ENCODE measurements at regions not wholly inside any gene's neighbourhood (a gene's known extent, or its start where the extent isn't known, plus 50 kb on each side); places are given as distances from the start of the nearest gene placed in this dataset.
"Not testable (repeated sequence)": the region's sequence is repeated elsewhere in the genome, so short reads cannot be mapped to it uniquely, and the experiment has no call there.

DNA sequence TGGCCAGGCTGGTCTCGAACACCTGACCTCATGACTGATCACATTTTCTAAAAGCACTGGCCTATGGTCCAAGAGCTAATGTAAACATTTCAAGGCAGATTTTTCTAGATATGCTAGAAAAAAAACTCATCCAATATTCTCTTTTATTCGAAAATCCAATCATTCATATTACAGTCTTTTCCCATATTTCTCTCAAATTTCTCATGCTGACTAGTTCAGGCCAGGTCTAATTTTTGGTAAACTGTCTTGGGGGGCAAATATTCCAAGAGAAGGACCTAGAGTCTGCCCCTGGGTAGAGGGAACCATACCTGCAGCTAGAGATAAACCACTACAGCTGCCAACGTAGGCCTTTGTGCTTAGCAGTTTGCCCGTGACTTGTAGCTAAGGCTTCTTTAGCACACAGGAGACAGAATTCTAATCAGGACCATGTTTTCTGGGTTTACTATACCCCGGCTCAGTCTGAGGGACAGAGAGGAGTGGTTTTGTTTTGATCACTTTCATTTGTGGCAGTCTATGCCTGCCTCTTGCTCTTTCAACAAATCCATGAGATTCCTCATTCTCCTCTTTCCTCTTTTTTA, 71.8 kb upstream of the CITED2 start:
- intact Hi-C loops (cut with DNase I), result no loop called here
- no peak for DNase-seq

GRCh38 chr6:139444273-139444787, 69.9 kb upstream of the CITED2 start:
- intact Hi-C loops (cut with DNase I), result not testable (repeated sequence)

DNA sequence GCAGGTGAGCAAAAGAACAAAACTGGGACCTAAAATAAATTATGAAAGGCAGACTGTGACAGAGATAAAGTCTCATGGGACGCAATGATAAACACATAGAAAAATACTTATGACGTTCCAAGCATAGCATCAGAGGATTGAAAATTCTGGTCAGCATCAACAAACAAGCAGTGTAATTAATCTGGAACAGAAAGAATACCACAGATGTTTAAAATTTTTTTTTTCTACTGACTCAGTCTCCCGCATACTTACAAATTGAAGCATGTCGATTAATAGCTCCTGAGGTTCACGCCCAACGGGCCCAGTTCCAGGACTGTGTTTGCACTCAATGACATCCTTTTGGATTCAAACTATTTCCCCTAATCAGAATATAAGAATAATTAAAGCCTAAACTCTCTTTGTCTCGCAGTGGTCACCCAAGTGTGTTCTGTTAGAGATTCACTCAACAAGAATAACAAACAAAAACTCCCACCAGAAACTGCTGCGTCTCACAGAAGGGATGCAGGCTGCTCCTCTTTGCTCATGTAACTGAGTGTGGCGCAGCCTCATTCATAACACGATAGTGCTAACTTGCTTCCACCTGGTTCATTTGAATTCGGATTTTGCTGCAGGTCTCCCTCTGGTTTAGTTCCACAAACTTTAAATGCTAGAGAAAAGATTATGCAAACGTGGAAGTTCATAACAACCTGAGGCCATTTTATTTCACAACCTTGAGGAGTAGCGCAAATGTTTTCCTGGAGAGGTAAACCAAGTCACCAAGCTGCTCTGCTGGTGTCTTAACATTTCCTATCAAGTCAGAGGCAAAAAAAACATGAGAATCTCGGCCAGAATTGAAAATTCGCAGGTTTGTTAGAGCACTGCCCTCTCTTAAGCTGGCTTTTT, 69.0 kb upstream of the CITED2 start:
- intact Hi-C loops (cut with DNase I), result no loop called here
- DNase-seq, result no peak

More at GRCh38 chr6:139444273-139444787, 69.9 kb upstream of the CITED2 start:
- DNase-seq, result not testable (repeated sequence)

GRCh38 chr6:139442188-139442671, 67.8 kb upstream of the CITED2 start:
- intact Hi-C loops (cut with DNase I), result no loop called here
- DNase-seq, result no peak

DNA sequence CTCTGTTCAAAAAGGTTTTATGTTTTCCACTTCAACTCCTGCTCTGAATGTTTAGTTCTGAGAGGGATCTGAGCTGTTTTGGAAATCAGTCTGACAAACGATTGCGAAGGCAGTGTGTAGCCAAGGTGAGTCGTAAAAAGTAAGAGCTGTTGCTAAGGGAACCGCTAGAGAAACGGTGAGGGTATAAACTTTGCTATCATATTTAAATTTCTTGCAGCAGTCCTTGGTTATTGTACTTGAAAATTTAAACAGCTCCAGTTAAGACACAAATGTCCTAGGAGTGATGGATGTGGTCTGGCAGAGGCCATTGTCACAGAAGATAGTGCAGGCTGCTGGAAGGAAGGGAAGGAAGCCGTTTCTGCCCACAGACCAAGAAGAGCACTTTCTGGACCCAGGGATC, 64.9 kb upstream of the CITED2 start:
- intact Hi-C loops (cut with DNase I), result no loop called here
- DNase-seq, result peak in 3 of 42 donors; percentile 4 to 20 (median 18)

- intact Hi-C loops (cut with DNase I), result no loop called here
- DNase-seq, result no peak
Observed at GRCh38 chr6:139438775-139439174, 64.3 kb upstream of the CITED2 start.

GRCh38 chr6:139436957-139437348, 62.5 kb upstream of the CITED2 start:
- intact Hi-C loops (cut with DNase I), result no loop called here
- no peak for DNase-seq

GRCh38 chr6:139436200-139436956, 61.9 kb upstream of the CITED2 start:
- intact Hi-C loops (cut with DNase I), result no loop called here
- DNase-seq, result no peak

DNA sequence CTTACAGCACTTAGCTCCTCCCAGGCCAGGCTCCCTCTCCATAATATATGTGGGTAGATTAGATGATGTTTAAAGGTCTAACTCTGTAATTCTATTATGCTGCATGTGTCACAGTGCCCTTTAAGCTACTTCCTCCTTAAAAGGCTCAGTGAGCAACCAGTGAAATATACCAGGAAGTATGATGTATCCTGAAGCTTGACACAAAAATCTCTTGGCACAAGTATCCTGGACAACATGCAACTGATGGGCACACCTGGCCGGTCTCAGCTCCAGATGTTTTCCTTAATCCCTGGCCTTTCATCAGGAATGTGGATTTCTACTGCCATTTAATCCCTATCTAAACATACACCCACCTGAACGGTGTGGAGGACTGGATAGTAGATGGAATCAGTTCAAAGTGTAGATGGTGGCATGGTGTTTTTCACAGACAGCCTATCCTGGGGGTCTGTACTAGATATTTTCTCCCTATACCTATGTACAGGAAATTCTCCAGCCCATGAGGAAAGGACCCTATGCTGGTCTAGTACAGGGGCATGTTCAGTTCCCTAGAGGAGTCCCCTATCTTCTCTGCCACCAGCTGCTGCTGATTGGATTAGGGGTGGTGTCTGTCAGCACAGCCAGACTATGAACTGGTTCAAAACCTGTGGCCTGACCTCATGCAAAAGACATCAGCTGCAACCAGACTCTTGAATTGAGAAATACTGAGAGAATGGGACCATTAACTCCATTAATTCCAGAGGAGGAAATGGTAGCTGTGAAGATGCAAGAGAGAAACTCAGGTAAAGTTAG, 59.4 kb upstream of the CITED2 start:
- DNase-seq, result no peak
- intact Hi-C loops (cut with DNase I), result no loop called here

DNA sequence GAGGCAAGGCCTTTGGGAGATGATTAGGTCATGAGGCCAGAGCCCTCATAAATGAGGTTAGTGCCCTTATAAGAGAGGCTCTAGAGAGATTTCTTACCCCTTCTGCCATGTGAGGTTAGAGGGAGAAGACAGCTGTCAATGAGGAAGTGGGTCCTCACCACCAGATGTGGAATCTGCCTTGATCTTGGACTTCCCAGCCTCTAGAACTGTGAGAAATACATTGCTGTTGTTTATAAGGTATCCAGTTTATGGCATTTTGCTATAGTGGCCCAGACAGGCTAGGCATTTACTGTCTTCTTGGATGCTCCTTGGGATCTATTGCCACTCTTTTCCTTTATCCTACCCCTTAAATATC, 57.1 kb upstream of the CITED2 start:
- DNase-seq, result no peak
- intact Hi-C loops (cut with DNase I), result no loop called here

GRCh38 chr6:139430899-139431601, 56.6 kb upstream of the CITED2 start:
- intact Hi-C loops (cut with DNase I), result no loop called here
- DNase-seq, result no peak

- no peak for DNase-seq
- intact Hi-C loops (cut with DNase I), result no loop called here
Observed at GRCh38 chr6:139429580-139430145, 55.2 kb upstream of the CITED2 start.

GRCh38 chr6:139427199-139427598, 52.8 kb upstream of the CITED2 start:
- intact Hi-C loops (cut with DNase I), result no loop called here
- no peak for DNase-seq

GRCh38 chr6:139426795-139427194, 52.3 kb upstream of the CITED2 start:
- intact Hi-C loops (cut with DNase I), result no loop called here
- DNase-seq, result no peak

GRCh38 chr6:139425780-139426179, 51.3 kb upstream of the CITED2 start:
- no peak for DNase-seq
- intact Hi-C loops (cut with DNase I), result no loop called here

- intact Hi-C loops (cut with DNase I), result no loop called here
- no peak for DNase-seq
Observed at GRCh38 chr6:139423971-139424667, 49.7 kb upstream of the CITED2 start.

Measured in head of caudate nucleus (tissue), 42 donors.